RWPE1 (cell line): ENCODE measurements at regions not wholly inside any gene's neighbourhood (a gene's known extent, or its start where the extent isn't known, plus 50 kb on each side); places are given as distances from the start of the nearest gene placed in this dataset.

ENCODE experiments used
- CTCF ChIA-PET: fragments of 350-600 bp; sonication (Branson Sonifier 250); formaldehyde crosslinking; extraction: SDS; loops from one replicate; lab custom pipeline; 2021; lab: Yijun Ruan, JAX
- POLR2A ChIA-PET: fragments of 400-600 bp; formaldehyde crosslinking; extraction: SDS; loops from one replicate; lab custom pipeline; 2020; ENCODE audit warnings: antibody characterized with exemption; ENCODE audit not compliant: low non-redundant PET; lab: Yijun Ruan, JAX
- DNase-seq: peaks from one replicate; pipeline ENCODE4 v3.0.0; 2012; ENCODE audit warnings: low spot score
- H3K27ac ChIP-seq: fragments of 450-650 bp; 2 replicates; pipeline ENCODE4 v1.5.1; 2017
- CTCF ChIP-seq: fragments of 450-650 bp; conservative IDR thresholded peaks from 2 replicates; pipeline ENCODE4 v1.5.1; 2017; ENCODE audit warnings: low read depth, mild to moderate bottlenecking

- CTCF ChIA-PET = no interaction called here
- no peak for DNase-seq
- no peak overlapping the region for H3K27ac ChIP-seq
- no peak for TF ChIP-seq CTCF
- POLR2A ChIA-PET = no interaction called here
Measured at GRCh38 chr21:17729455-17729854, 89.7 kb downstream of the C21orf91 start.

DNA sequence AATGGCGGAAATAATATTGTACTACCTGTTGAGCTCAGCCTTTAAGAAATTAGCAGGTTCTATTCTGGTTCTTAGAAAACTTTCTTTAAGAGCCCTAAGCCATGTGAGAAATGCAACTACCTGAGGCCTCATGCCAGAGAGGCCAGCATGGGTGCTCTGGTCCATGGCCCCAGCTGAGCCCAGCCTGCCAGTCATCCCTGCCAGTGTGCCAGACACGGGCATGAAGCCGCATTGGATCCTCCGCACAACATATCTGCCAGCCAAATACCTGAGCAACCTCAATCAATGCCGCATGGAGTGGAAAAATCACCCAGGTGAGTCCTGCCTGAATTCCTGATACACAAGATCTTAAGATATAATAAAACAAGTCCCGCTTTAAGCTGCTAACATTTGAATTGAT lies 91.8 kb downstream of the C21orf91 start:
- ChIA-PET CTCF (no interaction called here), POLR2A (no interaction called here)
- no peak for DNase-seq
- H3K27ac ChIP-seq = no peak overlapping the region
- TF ChIP-seq CTCF = no peak

DNA sequence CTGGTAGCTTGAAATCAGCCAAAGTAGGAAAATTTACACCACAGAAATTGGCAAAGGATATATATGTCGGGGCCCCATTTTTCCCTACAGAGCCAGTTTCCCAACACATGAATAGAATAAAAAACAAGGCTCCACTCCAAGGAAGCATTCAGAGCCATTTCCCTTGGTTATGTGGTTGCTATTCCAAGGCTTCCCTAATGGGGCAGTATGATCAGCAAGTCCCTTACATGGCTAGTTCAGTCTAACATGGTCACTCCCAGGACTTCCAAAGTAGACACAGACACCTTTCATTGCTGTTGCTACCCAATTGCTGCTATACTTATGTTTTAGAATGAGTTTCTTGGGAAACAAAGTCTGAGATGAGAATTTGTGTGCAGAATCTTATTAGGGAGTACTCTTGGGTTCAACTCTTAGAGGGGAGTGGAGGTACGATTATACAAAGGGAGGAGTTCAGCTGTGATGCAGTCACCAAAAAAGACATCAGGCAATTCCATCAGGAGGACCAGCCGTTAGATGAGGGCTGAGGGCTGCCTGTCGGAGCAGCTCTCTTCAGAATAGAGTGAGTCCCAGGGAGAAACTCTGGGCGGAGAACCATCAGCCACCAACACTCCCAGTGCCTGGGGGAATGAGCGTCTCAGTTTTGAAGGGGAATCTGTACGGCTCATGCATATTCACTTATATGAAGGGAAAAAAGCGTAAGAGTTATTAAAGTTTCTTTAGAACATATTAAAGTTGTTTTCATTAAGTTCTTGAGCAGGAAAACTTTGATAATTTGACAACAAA lies 92.9 kb downstream of the C21orf91 start:
- TF ChIP-seq CTCF = no peak; the same call in 1 of the 2 replicates
- ChIA-PET POLR2A (no interaction called here), CTCF (no interaction called here)
- DNase-seq = peak; percentile 9
- H3K27ac ChIP-seq = no peak overlapping the region

DNA sequence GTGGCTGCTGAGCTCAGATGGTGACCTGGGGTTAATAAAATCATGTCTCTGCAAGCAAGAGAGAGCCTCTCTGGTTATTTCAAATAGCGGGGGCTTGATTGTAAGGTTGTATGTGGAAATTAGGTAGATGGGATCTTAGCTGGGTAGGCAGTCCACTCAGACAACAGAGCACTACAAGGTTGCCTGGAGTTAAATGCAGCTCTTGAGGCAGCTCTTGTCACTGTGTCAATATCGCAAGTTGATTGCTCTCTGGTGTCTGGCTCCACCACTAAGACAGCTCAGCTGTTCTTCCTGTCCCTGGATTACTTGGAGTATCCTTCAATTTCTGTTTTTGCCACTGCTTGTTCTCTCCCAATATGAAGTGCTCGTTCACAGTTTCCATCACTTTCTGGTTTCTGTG lies 93.8 kb downstream of the C21orf91 start:
- ChIA-PET CTCF (interaction anchor here (0.7 kb wide), 1 partner anchor 43 kb away, joined by 3 read pairs; no protein-coding TSS in a partner anchor), POLR2A (no interaction called here)
- H3K27ac ChIP-seq = no peak overlapping the region
- DNase-seq = no peak
- no peak for TF ChIP-seq CTCF

- POLR2A ChIA-PET = no interaction called here
- no peak for DNase-seq
- TF ChIP-seq CTCF = no peak
- H3K27ac ChIP-seq = no peak overlapping the region
- CTCF ChIA-PET = no interaction called here
Measured at GRCh38 chr21:17712887-17713286, 100.2 kb upstream of the BTG3 start.

GRCh38 chr21:17711896-17712295 lies 99.2 kb upstream of the BTG3 start:
- CTCF ChIA-PET = no interaction called here

More at GRCh38 chr21:17711896-17712295, 99.2 kb upstream of the BTG3 start:
- POLR2A ChIA-PET = no interaction called here
- no peak for DNase-seq
- H3K27ac ChIP-seq = no peak overlapping the region
- no peak for TF ChIP-seq CTCF
